Transverse colon (tissue), 4 donors: ENCODE measurements at regions not wholly inside any gene's neighbourhood (a gene's known extent, or its start where the extent isn't known, plus 50 kb on each side); places are given as distances from the start of the nearest gene placed in this dataset.

Experiments
- DNase-seq: peaks from one replicate; pipeline ENCODE4 v3.0.0-alpha.2; 2019
- H3K27ac ChIP-seq, 4 donors: fragments of 200-600 bp; sonication (generic); 2 replicates each; pipeline ENCODE4 v1.5.1; 2016 to 2018; ENCODE audit warnings: inconsistent platforms in 4 of 4
- H3K27me3 ChIP-seq: fragments of 200-600 bp; sonication (generic); 2 replicates; pipeline ENCODE4 v1.5.1; 2017; ENCODE audit warnings: inconsistent platforms
- H3K36me3 ChIP-seq, 4 donors: fragments of 200-600 bp; sonication (generic); 2 replicates each; pipeline ENCODE4 v1.5.1; 2017 to 2019; ENCODE audit warnings: inconsistent platforms in 4 of 4
- H3K4me1 ChIP-seq, 4 donors: fragments of 200-600 bp; sonication (generic); 2 replicates each; pipeline ENCODE4 v1.5.1; 2017 to 2020; ENCODE audit warnings: inconsistent platforms in 4 of 4
- H3K4me3 ChIP-seq, 4 donors: fragments of 200-600 bp; sonication (generic); 1 replicate in 1 of 4; 2 replicates in 3 of 4; pipeline versions ENCODE4 v1.5.1 to v1.6.1; 2017 to 2019; ENCODE audit warnings: inconsistent platforms in 4 of 4
- H3K9me3 ChIP-seq, 2 donors: fragments of 200-600 bp; sonication (generic); 2 replicates each; pipeline ENCODE4 v1.5.1; 2017 to 2019; ENCODE audit warnings: inconsistent platforms in 2 of 2
- EP300 ChIP-seq: sonication (generic); formaldehyde crosslinking; IDR thresholded peaks from one replicate; pipeline ENCODE4 v1.6.1; 2017; ENCODE audit warnings: antibody characterized with exemption, low read depth
- POLR2A ChIP-seq: fragments of 450-650 bp; IDR thresholded peaks from one replicate; pipeline ENCODE4 v1.6.1; 2016; ENCODE audit warnings: antibody characterized with exemption, mild to moderate bottlenecking, moderate library complexity
- POLR2AphosphoS5 ChIP-seq, 3 donors: sonication (generic); formaldehyde crosslinking; IDR thresholded peaks; one replicate each; pipeline ENCODE4 v1.6.1; 2016; ENCODE audit warnings: antibody characterized with exemption in 3 of 3
- WGBS, 2 donors: methylation state at CpG; one replicate each; pipeline ENCODE4 v1.1.5; 2018; ENCODE audit warnings: low coverage in 1 of 2; 5-methylcytosine and 5-hydroxymethylcytosine counted together
- in situ Hi-C, 4 donors: fragments of 200-750 bp; cut with MboI; loops; one replicate each; pipeline versions ENCODE4 v1.15.0 to v1.15.1; 2017; ENCODE audit warnings: low sequenced_read_pairs in 3 of 4, low pct_ligation_motif_present in 1 of 4, low pct_unique_long_range_greater_than_20kb in 1 of 4
- intact Hi-C: fragments of 100-400 bp; cut with DNase I; formaldehyde crosslinking; loops from one replicate; pipeline ENCODE4 v1.15.1; 2023; ENCODE audit warnings: low total_unique reads
- TF ChIP-seq, protein P1 (sequence below), 5 experiments: fragments of 200-600 bp in 3 of 5; fragments of 450-650 bp in 2 of 5; sonication (generic) in 3 of 5; IDR thresholded peaks; 1 replicate in 2 of 5; 2 replicates in 3 of 5; pipeline ENCODE4 v1.5.1; 2016 to 2017; ENCODE audit warnings: antibody characterized with exemption in 5 of 5, inconsistent platforms in 3 of 5, mild to moderate bottlenecking in 2 of 5, moderate library complexity in 1 of 5

- 14 to 17% methylated on average over 1 of the region's 1 CpG for WGBS, 2 donors
These were observed 163.5 kb upstream of the EOMES start for GRCh38 chr3:27885641-27886040.

DNA sequence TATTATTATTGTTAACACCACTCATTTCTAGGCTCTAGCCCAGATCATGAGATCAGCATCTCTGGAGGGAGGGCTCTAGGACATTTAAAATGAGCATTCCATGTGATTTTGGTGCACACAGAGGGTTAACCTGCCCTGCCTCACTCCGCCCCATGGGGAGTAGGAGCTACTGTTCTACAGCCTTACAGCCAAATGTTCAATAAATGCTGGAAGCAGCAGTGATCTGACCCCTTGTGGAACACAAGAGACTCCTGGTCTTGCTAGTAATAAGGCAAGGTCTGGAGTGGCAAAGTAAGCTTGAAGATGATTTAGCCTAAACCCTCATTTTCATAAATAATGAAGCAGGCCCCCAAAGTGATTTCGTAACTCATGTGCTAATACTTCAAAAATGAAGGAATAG, 166.4 kb upstream of the EOMES start:
- WGBS, 2 donors: 58% methylated on average over 2 of the region's 2 CpGs; no CpG with 5 or more reads in 1 of the 2 donors
- Histone ChIP-seq H3K27ac (no peak overlapping the region), H3K9me3 (no peaks in the 10 kb centered on the region), H3K4me1 (no peaks in the 10 kb centered on the region), H3K4me3 (no peak overlapping the region), H3K27me3 (peaks cover 3% of the 10 kb centered on the region), H3K36me3 (no peaks in the 10 kb centered on the region)
- no peak for DNase-seq
- intact Hi-C loops: no loop called here
- TF ChIP-seq, protein P1, sequence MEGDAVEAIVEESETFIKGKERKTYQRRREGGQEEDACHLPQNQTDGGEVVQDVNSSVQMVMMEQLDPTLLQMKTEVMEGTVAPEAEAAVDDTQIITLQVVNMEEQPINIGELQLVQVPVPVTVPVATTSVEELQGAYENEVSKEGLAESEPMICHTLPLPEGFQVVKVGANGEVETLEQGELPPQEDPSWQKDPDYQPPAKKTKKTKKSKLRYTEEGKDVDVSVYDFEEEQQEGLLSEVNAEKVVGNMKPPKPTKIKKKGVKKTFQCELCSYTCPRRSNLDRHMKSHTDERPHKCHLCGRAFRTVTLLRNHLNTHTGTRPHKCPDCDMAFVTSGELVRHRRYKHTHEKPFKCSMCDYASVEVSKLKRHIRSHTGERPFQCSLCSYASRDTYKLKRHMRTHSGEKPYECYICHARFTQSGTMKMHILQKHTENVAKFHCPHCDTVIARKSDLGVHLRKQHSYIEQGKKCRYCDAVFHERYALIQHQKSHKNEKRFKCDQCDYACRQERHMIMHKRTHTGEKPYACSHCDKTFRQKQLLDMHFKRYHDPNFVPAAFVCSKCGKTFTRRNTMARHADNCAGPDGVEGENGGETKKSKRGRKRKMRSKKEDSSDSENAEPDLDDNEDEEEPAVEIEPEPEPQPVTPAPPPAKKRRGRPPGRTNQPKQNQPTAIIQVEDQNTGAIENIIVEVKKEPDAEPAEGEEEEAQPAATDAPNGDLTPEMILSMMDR (IDR thresholded peaks at IDR 0.05): no peak
- TF ChIP-seq EP300 (no peak), POLR2AphosphoS5 (IDR thresholded peaks at IDR 0.05) (no peak), POLR2A (no peak)
- in situ Hi-C loops: no loop called here

More at GRCh38 chr3:27885641-27886040, 163.5 kb upstream of the EOMES start:
- intact Hi-C loops (no loop called here), in situ Hi-C loops (no loop called here)
- Histone ChIP-seq H3K4me1 (no peaks in the 10 kb centered on the region), H3K36me3 (no peaks in the 10 kb centered on the region), H3K9me3 (no peaks in the 10 kb centered on the region), H3K4me3 (no peak overlapping the region), H3K27ac (no peak overlapping the region), H3K27me3 (peaks cover 3% of the 10 kb centered on the region)
- no peak for DNase-seq
- TF ChIP-seq POLR2AphosphoS5 (IDR thresholded peaks at IDR 0.05) (no peak), POLR2A (no peak), EP300 (no peak)
- TF ChIP-seq, protein P1 (IDR thresholded peaks at IDR 0.05): no peak

- DNase-seq: no peak
- intact Hi-C loops (no loop called here), in situ Hi-C loops (no loop called here)
- H3K9me3 ChIP-seq: no peaks in the 10 kb centered on the region
- H3K27me3 ChIP-seq: peaks cover under 1% of the 10 kb centered on the region
- H3K4me3 ChIP-seq: no peak overlapping the region
- WGBS, 2 donors: 79 to 87% methylated on average over 4 of the region's 4 CpGs
- no peak overlapping the region for H3K27ac ChIP-seq
- no peaks in the 10 kb centered on the region for H3K4me1 ChIP-seq
- H3K36me3 ChIP-seq: no peaks in the 10 kb centered on the region
- TF ChIP-seq, protein P1 (IDR thresholded peaks at IDR 0.05): no peak
- TF ChIP-seq EP300 (no peak), POLR2AphosphoS5 (IDR thresholded peaks at IDR 0.05) (no peak), POLR2A (no peak)
These were observed 167.6 kb upstream of the EOMES start for GRCh38 chr3:27889745-27890144.

DNA sequence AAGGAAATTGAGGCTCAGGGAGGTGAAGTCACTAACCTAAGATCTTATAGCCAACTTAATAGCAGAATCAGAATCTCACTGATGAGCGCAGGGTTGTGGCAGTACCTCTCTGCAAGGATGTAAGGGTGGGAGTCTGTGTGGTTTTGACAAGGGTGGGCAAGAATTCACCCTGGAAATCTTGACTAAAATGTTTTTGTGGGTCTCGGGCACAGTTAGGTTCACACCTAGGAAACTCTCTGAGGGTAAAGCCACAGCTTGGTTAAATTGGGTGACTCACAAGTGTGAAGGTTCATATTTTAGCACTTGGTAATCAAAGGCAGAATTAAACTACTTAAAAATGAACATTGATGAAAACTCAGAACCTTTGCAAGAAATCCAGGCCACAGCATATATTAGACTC, 178.2 kb upstream of the EOMES start:
- in situ Hi-C loops (no loop called here), intact Hi-C loops (no loop called here)
- H3K27ac ChIP-seq: no peak overlapping the region
- no peaks in the 10 kb centered on the region for H3K27me3 ChIP-seq
- no peaks in the 10 kb centered on the region for H3K9me3 ChIP-seq
- H3K4me3 ChIP-seq: no peak overlapping the region
- TF ChIP-seq POLR2AphosphoS5 (IDR thresholded peaks at IDR 0.05): no peak
- no peak for TF ChIP-seq POLR2A
- no peak for TF ChIP-seq EP300
- TF ChIP-seq, protein P1 (IDR thresholded peaks at IDR 0.05): no peak
- no peak for DNase-seq
- no peaks in the 10 kb centered on the region for H3K36me3 ChIP-seq
- 77% methylated on average over 2 of the region's 2 CpGs; no CpG with 5 or more reads in 1 of the 2 donors for WGBS, 2 donors
- H3K4me1 ChIP-seq: no peaks in the 10 kb centered on the region
